OCI-LY1 (cell line): ENCODE measurements at regions not wholly inside any gene's neighbourhood (a gene's known extent, or its start where the extent isn't known, plus 50 kb on each side); places are given as distances from the start of the nearest gene placed in this dataset.

Source experiments
- H2AFZ ChIP-seq: fragments of 200-600 bp; sonication (generic), shearing (Covaris generic); 2 replicates; pipeline ENCODE4 v1.6.0; 2014; ENCODE audit warnings: antibody characterized with exemption, mild to moderate bottlenecking, low read length
- H3F3A ChIP-seq: fragments of 200-600 bp; sonication (generic), shearing (Covaris generic); 2 replicates; pipeline ENCODE4 v1.6.0; 2014; ENCODE audit warnings: mild to moderate bottlenecking, antibody characterized with exemption, low read length, moderate library complexity; ENCODE audit not compliant: insufficient read depth
- H3K27ac ChIP-seq: fragments of 200-600 bp; sonication (generic); 2 replicates; pipeline ENCODE4 v1.5.1; 2014; ENCODE audit warnings: low read length, mixed run types, mild to moderate bottlenecking, low read depth; ENCODE audit not compliant: poor library complexity, severe bottlenecking
- H3K27me3 ChIP-seq: fragments of 200-600 bp; sonication (generic); 2 replicates; pipeline ENCODE4 v1.6.0; 2014; ENCODE audit warnings: antibody characterized with exemption, mild to moderate bottlenecking, low read length, moderate library complexity; ENCODE audit not compliant: insufficient read depth
- H3K36me3 ChIP-seq: fragments of 200-600 bp; sonication (generic); 2 replicates; pipeline ENCODE4 v1.6.1; 2014; ENCODE audit warnings: mild to moderate bottlenecking, antibody characterized with exemption, low read length, moderate library complexity, mixed read lengths; ENCODE audit not compliant: insufficient read depth
- H3K4me1 ChIP-seq: fragments of 200-600 bp; sonication (generic); 2 replicates; pipeline ENCODE4 v1.5.1; 2014; ENCODE audit warnings: mild to moderate bottlenecking, low read length, moderate library complexity; ENCODE audit not compliant: insufficient read depth, severe bottlenecking
- H3K4me2 ChIP-seq: fragments of 200-600 bp; sonication (generic), shearing (Covaris generic); 2 replicates; pipeline ENCODE4 v1.6.1; 2014; ENCODE audit warnings: low read length
- H3K4me3 ChIP-seq: fragments of 200-600 bp; sonication (generic); 2 replicates; pipeline ENCODE4 v1.5.1; 2014; ENCODE audit warnings: low read length, low read depth, mild to moderate bottlenecking, mixed read lengths; ENCODE audit not compliant: poor library complexity, severe bottlenecking
- H3K79me2 ChIP-seq: fragments of 200-600 bp; shearing (Covaris generic); 2 replicates; pipeline ENCODE4 v1.6.1; 2016; ENCODE audit warnings: mixed run types, low read length, mixed read lengths; ENCODE audit not compliant: insufficient read depth
- H3K9ac ChIP-seq: fragments of 200-600 bp; sonication (generic), shearing (Covaris generic); 2 replicates; pipeline ENCODE4 v1.6.1; 2014; ENCODE audit warnings: mild to moderate bottlenecking, low read length, mixed read lengths
- H3K9me2 ChIP-seq: fragments of 200-600 bp; sonication (generic), shearing (Covaris generic); 2 replicates; pipeline ENCODE4 v1.6.1; 2014; ENCODE audit warnings: low read depth, mild to moderate bottlenecking, low read length, mixed read lengths
- H3K9me3 ChIP-seq: fragments of 200-600 bp; shearing (Covaris generic); 2 replicates; pipeline ENCODE4 v1.6.1; 2014; ENCODE audit warnings: low read length, mixed read lengths
- H4K20me1 ChIP-seq: fragments of 200-600 bp; sonication (generic), shearing (Covaris generic); 2 replicates; pipeline ENCODE4 v1.6.0; 2016; ENCODE audit warnings: mild to moderate bottlenecking, low read length; ENCODE audit not compliant: insufficient read depth
- CTCF ChIP-seq: fragments of 200-600 bp; sonication (generic), shearing (Covaris generic); IDR thresholded peaks from 2 replicates; pipeline ENCODE4 v1.5.1; 2017; ENCODE audit warnings: mild to moderate bottlenecking, antibody characterized with exemption, low read length, moderate library complexity, mixed read lengths
- EZH2 ChIP-seq: fragments of 200-600 bp; sonication (generic), shearing (Covaris generic); IDR thresholded peaks from 2 replicates; pipeline ENCODE4 v1.8.0; 2017; ENCODE audit warnings: borderline replicate concordance, mixed run types, mild to moderate bottlenecking, antibody characterized with exemption, low read length, moderate library complexity, mixed read lengths

- H3K9me2 ChIP-seq = no peaks in the 10 kb centered on the region
- no peaks in the 10 kb centered on the region for H3K36me3 ChIP-seq
- no peaks in the 10 kb centered on the region for H3F3A ChIP-seq
- no peaks in the 10 kb centered on the region for H3K79me2 ChIP-seq
- TF ChIP-seq EZH2 (no peak), CTCF (no peak)
- no peaks in the 10 kb centered on the region for H3K4me1 ChIP-seq
- no peak overlapping the region for H2AFZ ChIP-seq
- no peaks in the 10 kb centered on the region for H3K27me3 ChIP-seq
- H3K4me3 ChIP-seq = no peak overlapping the region
- no peak overlapping the region for H3K9ac ChIP-seq
- no peaks in the 10 kb centered on the region for H4K20me1 ChIP-seq
- H3K4me2 ChIP-seq = no peak overlapping the region
- no peak overlapping the region for H3K27ac ChIP-seq
- H3K9me3 ChIP-seq = no peaks in the 10 kb centered on the region
These were observed 243.6 kb upstream of the IRX2 start for GRCh38 chr5:2995035-2995434.

- Histone ChIP-seq H3K9me2 (no peaks in the 10 kb centered on the region), H3K27me3 (no peaks in the 10 kb centered on the region), H3K9ac (no peak overlapping the region), H3K36me3 (no peaks in the 10 kb centered on the region), H3K9me3 (no peaks in the 10 kb centered on the region), H3K27ac (no peak overlapping the region), H3F3A (no peaks in the 10 kb centered on the region), H2AFZ (no peak overlapping the region), H3K79me2 (no peaks in the 10 kb centered on the region), H4K20me1 (no peaks in the 10 kb centered on the region), H3K4me1 (no peaks in the 10 kb centered on the region), H3K4me3 (no peak overlapping the region), H3K4me2 (no peak overlapping the region)
- TF ChIP-seq CTCF = no peak
- no peak for TF ChIP-seq EZH2
These were observed 242.3 kb upstream of the IRX2 start for GRCh38 chr5:2993771-2994170.

- Histone ChIP-seq H2AFZ (no peak overlapping the region), H3K4me1 (no peaks in the 10 kb centered on the region), H3K9ac (no peak overlapping the region), H3K27me3 (no peaks in the 10 kb centered on the region), H3K27ac (no peak overlapping the region), H3K36me3 (no peaks in the 10 kb centered on the region), H3K4me3 (no peak overlapping the region), H3K9me2 (no peaks in the 10 kb centered on the region), H3F3A (no peaks in the 10 kb centered on the region), H3K9me3 (no peaks in the 10 kb centered on the region), H3K4me2 (no peak overlapping the region), H4K20me1 (no peaks in the 10 kb centered on the region), H3K79me2 (no peaks in the 10 kb centered on the region)
- TF ChIP-seq EZH2 (no peak), CTCF (no peak)
These were observed 241.8 kb upstream of the IRX2 start for GRCh38 chr5:2993301-2993700.
